WI38 (cell line): ENCODE measurements at regions not wholly inside any gene's neighbourhood (a gene's known extent, or its start where the extent isn't known, plus 50 kb on each side); places are given as distances from the start of the nearest gene placed in this dataset.

Source experiments
- H3K4me3 ChIP-seq: 2 replicates; pipeline ENCODE4 v1.5.1; 2011; ENCODE audit warnings: low read depth, mild to moderate bottlenecking, control low read depth, low read length
- CTCF ChIP-seq: IDR thresholded peaks from 2 replicates; pipeline ENCODE4 v1.5.1; 2012; ENCODE audit warnings: low read depth, mild to moderate bottlenecking, control low read depth, low read length

- no peak for TF ChIP-seq CTCF
- no peak overlapping the region for H3K4me3 ChIP-seq
Observed at GRCh38 chr15:100714749-100715342, 112.5 kb downstream of the ASB7 start.

GRCh38 chr15:100715571-100716455 lies 113.4 kb downstream of the ASB7 start:
- TF ChIP-seq CTCF = no peak
- no peak overlapping the region for H3K4me3 ChIP-seq

GRCh38 chr15:100716456-100717085 lies 114.2 kb downstream of the ASB7 start:
- no peak for TF ChIP-seq CTCF
- H3K4me3 ChIP-seq = no peak overlapping the region

- no peak overlapping the region for H3K4me3 ChIP-seq
- no peak for TF ChIP-seq CTCF
Observed at GRCh38 chr15:100717596-100717995, 115.2 kb downstream of the ASB7 start.

GRCh38 chr15:100718075-100718980 lies 115.9 kb downstream of the ASB7 start:
- H3K4me3 ChIP-seq = no peak overlapping the region
- TF ChIP-seq CTCF = no peak

GRCh38 chr15:100720406-100720967 lies 118.1 kb downstream of the ASB7 start:
- no peak for TF ChIP-seq CTCF
- no peak overlapping the region for H3K4me3 ChIP-seq
